Panc1 (cell line): ENCODE measurements at regions not wholly inside any gene's neighbourhood (a gene's known extent, or its start where the extent isn't known, plus 50 kb on each side); places are given as distances from the start of the nearest gene placed in this dataset.

ENCODE experiments used
- CTCF ChIP-seq: fragments of 450-650 bp; IDR thresholded peaks from 2 replicates; pipeline ENCODE4 v1.5.1; 2017; ENCODE audit warnings: mild to moderate bottlenecking
- POLR2AphosphoS5 ChIP-seq: IDR thresholded peaks from 2 replicates; pipeline ENCODE4 v1.6.1; 2012; ENCODE audit warnings: mild to moderate bottlenecking, low read depth, low read length, moderate library complexity
- REST ChIP-seq, 2 experiments: IDR thresholded peaks; 2 replicates each; pipeline ENCODE4 v1.6.1; 2011 to 2012; ENCODE audit warnings: low read depth in 2 of 2, control low read depth in 1 of 2, low read length in 1 of 2, mild to moderate bottlenecking in 1 of 2, moderate library complexity in 1 of 2; ENCODE audit not compliant: insufficient read depth in 1 of 2
- TCF7L2 ChIP-seq: IDR thresholded peaks from 2 replicates; pipeline ENCODE4 v1.6.1; 2011; ENCODE audit warnings: mild to moderate bottlenecking, low read depth, low read length, inconsistent platforms

- TF ChIP-seq CTCF = no peak
- TF ChIP-seq POLR2AphosphoS5 = no peak
- no peak for TF ChIP-seq TCF7L2
- no peak for TF ChIP-seq REST (IDR thresholded peaks at IDR 0.05; ENCODE audit: insufficient read depth in 1 of 2, low read depth in 2 of 2, low read length in 1 of 2)
Observed at GRCh38 chr3:194072691-194073279, 63.2 kb upstream of the HES1 start.
